Breast epithelium (tissue), 4 donors: ENCODE measurements at regions not wholly inside any gene's neighbourhood (a gene's known extent, or its start where the extent isn't known, plus 50 kb on each side); places are given as distances from the start of the nearest gene placed in this dataset.

Experiments used
- DNase-seq, 2 donors: peaks; one replicate each; pipeline ENCODE4 v3.0.0-alpha.2; 2019; ENCODE audit warnings: low spot score in 2 of 2
- H3K27ac ChIP-seq, 2 donors: fragments of 200-600 bp; sonication (generic) in 1 of 2; one replicate each; pipeline ENCODE4 v1.5.1; 2016 to 2019; ENCODE audit warnings: mild to moderate bottlenecking in 1 of 2
- H3K27me3 ChIP-seq, 2 donors: fragments of 200-600 bp; sonication (generic) in 1 of 2; one replicate each; pipeline versions ENCODE4 v1.5.1 to v1.6.0; 2017 to 2019; ENCODE audit warnings: control low read depth in 1 of 2, mild to moderate bottlenecking in 1 of 2
- H3K36me3 ChIP-seq: fragments of 200-600 bp; one replicate; pipeline ENCODE4 v1.5.1; 2019
- H3K4me1 ChIP-seq, 2 donors: fragments of 200-600 bp; sonication (generic); one replicate each; pipeline ENCODE4 v1.5.1; 2016 to 2019; ENCODE audit warnings: control low read depth in 1 of 2
- H3K4me3 ChIP-seq, 3 donors: fragments of 200-600 bp; sonication (generic); 1 replicate in 2 of 3; 2 replicates in 1 of 3; pipeline ENCODE4 v1.5.1; 2016 to 2019; ENCODE audit warnings: mild to moderate bottlenecking in 3 of 3, moderate library complexity in 2 of 3
- H3K9me3 ChIP-seq, 2 donors: fragments of 200-600 bp; sonication (generic) in 1 of 2; one replicate each; pipeline ENCODE4 v1.5.1; 2016 to 2019; ENCODE audit warnings: control low read depth in 1 of 2
- CTCF ChIP-seq, 3 donors: fragments of 450-650 bp; IDR thresholded peaks; one replicate each; pipeline ENCODE4 v1.5.1; 2016 to 2017; ENCODE audit warnings: antibody characterized with exemption in 3 of 3, mild to moderate bottlenecking in 3 of 3, moderate library complexity in 3 of 3
- POLR2A ChIP-seq: fragments of 450-650 bp; IDR thresholded peaks from one replicate; pipeline ENCODE4 v1.6.1; 2016; ENCODE audit warnings: antibody characterized with exemption, mild to moderate bottlenecking, moderate library complexity
- POLR2AphosphoS5 ChIP-seq, 3 donors: sonication (generic); formaldehyde crosslinking; IDR thresholded peaks; one replicate each; pipeline ENCODE4 v1.6.1; 2017; ENCODE audit warnings: antibody characterized with exemption in 3 of 3
- intact Hi-C: fragments of 100-400 bp; cut with DNase I; formaldehyde crosslinking; loops from one replicate; pipeline ENCODE4 v1.15.1; 2023; ENCODE audit warnings: low total_unique reads

- TF ChIP-seq CTCF (IDR thresholded peaks at IDR 0.05) (no peak), POLR2A (no peak), POLR2AphosphoS5 (IDR thresholded peaks at IDR 0.05) (no peak)
- no peak overlapping the region for H3K4me3 ChIP-seq
- no peaks in the 10 kb centered on the region for H3K27me3 ChIP-seq
- H3K27ac ChIP-seq, result no peak overlapping the region
- H3K36me3 ChIP-seq, result no peaks in the 10 kb centered on the region
- no peaks in the 10 kb centered on the region for H3K9me3 ChIP-seq
- no peak for DNase-seq
- intact Hi-C loops, result no loop called here
- no peaks in the 10 kb centered on the region for H3K4me1 ChIP-seq
Measured at GRCh38 chr4:141573678-141574077, 62.7 kb upstream of the IL15 start.

GRCh38 chr4:141575884-141576283, 60.5 kb upstream of the IL15 start:
- H3K4me1 ChIP-seq, result no peaks in the 10 kb centered on the region
- H3K4me3 ChIP-seq, result no peak overlapping the region
- no peak overlapping the region for H3K27ac ChIP-seq
- no peak for DNase-seq
- no peaks in the 10 kb centered on the region for H3K36me3 ChIP-seq
- TF ChIP-seq CTCF (IDR thresholded peaks at IDR 0.05), result no peak
- TF ChIP-seq POLR2AphosphoS5 (IDR thresholded peaks at IDR 0.05), result no peak
- H3K9me3 ChIP-seq, result no peaks in the 10 kb centered on the region
- no peaks in the 10 kb centered on the region for H3K27me3 ChIP-seq
- intact Hi-C loops, result no loop called here

GRCh38 chr4:141576585-141577110, 59.7 kb upstream of the IL15 start:
- H3K4me3 ChIP-seq, result no peak overlapping the region
- DNase-seq, result no peak
- intact Hi-C loops, result no loop called here
- H3K4me1 ChIP-seq, result no peaks in the 10 kb centered on the region
- H3K36me3 ChIP-seq, result no peaks in the 10 kb centered on the region
- TF ChIP-seq CTCF (IDR thresholded peaks at IDR 0.05) (no peak), POLR2A (no peak), POLR2AphosphoS5 (IDR thresholded peaks at IDR 0.05) (no peak)
- no peaks in the 10 kb centered on the region for H3K9me3 ChIP-seq
- no peaks in the 10 kb centered on the region for H3K27me3 ChIP-seq
- H3K27ac ChIP-seq, result no peak overlapping the region

- no peak for DNase-seq
- intact Hi-C loops, result no loop called here
- no peak overlapping the region for H3K27ac ChIP-seq
- TF ChIP-seq POLR2AphosphoS5 (IDR thresholded peaks at IDR 0.05), result no peak
- TF ChIP-seq CTCF (IDR thresholded peaks at IDR 0.05), result no peak
- TF ChIP-seq POLR2A, result no peak
- H3K4me3 ChIP-seq, result no peak overlapping the region
- no peaks in the 10 kb centered on the region for H3K36me3 ChIP-seq
- H3K4me1 ChIP-seq, result no peaks in the 10 kb centered on the region
- H3K9me3 ChIP-seq, result no peaks in the 10 kb centered on the region
- no peaks in the 10 kb centered on the region for H3K27me3 ChIP-seq
Measured at GRCh38 chr4:141578451-141578850, 57.9 kb upstream of the IL15 start.

GRCh38 chr4:141580523-141580922, 55.9 kb upstream of the IL15 start:
- no peaks in the 10 kb centered on the region for H3K9me3 ChIP-seq
- no peak for DNase-seq
- no peaks in the 10 kb centered on the region for H3K4me1 ChIP-seq
- no peak overlapping the region for H3K27ac ChIP-seq
- no peaks in the 10 kb centered on the region for H3K27me3 ChIP-seq
- H3K36me3 ChIP-seq, result no peaks in the 10 kb centered on the region
- H3K4me3 ChIP-seq, result no peak overlapping the region
- intact Hi-C loops, result no loop called here
- TF ChIP-seq POLR2A (no peak), POLR2AphosphoS5 (IDR thresholded peaks at IDR 0.05) (no peak), CTCF (IDR thresholded peaks at IDR 0.05) (no peak)
